Left cardiac atrium (tissue), 4 donors: ENCODE measurements at regions not wholly inside any gene's neighbourhood (a gene's known extent, or its start where the extent isn't known, plus 50 kb on each side); places are given as distances from the start of the nearest gene placed in this dataset.

Experiments
- ATAC-seq, 2 donors: fragments of 200-7000 bp; cut with Tn5 transposase; one replicate each; pipeline ENCODE4 v1.9.1; 2020; ENCODE audit warnings: mild to moderate bottlenecking in 2 of 2, moderate library complexity in 2 of 2
- DNase-seq: peaks from one replicate; pipeline ENCODE4 v3.0.0-alpha.2; 2020
- intact Hi-C, 2 donors: fragments of 100-400 bp; cut with DNase I; formaldehyde crosslinking; loops; one replicate each; pipeline versions ENCODE4 v1.14.1 to v1.15.1; 2022 to 2023
- donor health status: DM: no; HTN: yes; CAD: no.
- donor health status: DM: no; HTN: yes; CAD: no; lungs with severe emphysema.
- donor health status: DM: yes; HTN: yes; CAD: no.
- donor health status: Dilated cardiomyopathy.

- peak in 1 of 2 donors; percentile 42 for ATAC-seq
- no peak for DNase-seq
- intact Hi-C loops = no loop called here
Observed at GRCh38 chr3:150308481-150309256, 99.4 kb upstream of the TSC22D2 start.

GRCh38 chr3:150308037-150308319, 100.1 kb upstream of the TSC22D2 start:
- ATAC-seq (no peak), DNase-seq (no peak)
- intact Hi-C loops = no loop called here

GRCh38 chr3:150307311-150308036, 100.6 kb upstream of the TSC22D2 start:
- DNase-seq (no peak), ATAC-seq (no peak)
- intact Hi-C loops = no loop called here

GRCh38 chr3:150306906-150307305, 101.2 kb upstream of the TSC22D2 start:
- ATAC-seq = no peak
- intact Hi-C loops = no loop called here
- no peak for DNase-seq

GRCh38 chr3:150306083-150306482, 102.0 kb upstream of the TSC22D2 start:
- intact Hi-C loops = no loop called here
- no peak for DNase-seq
- ATAC-seq = no peak

GRCh38 chr3:150303768-150304167, 104.3 kb upstream of the TSC22D2 start:
- DNase-seq (no peak), ATAC-seq (no peak)
- intact Hi-C loops = no loop called here

GRCh38 chr3:150302246-150302645, 105.9 kb upstream of the TSC22D2 start:
- intact Hi-C loops = no loop called here
- ATAC-seq (no peak), DNase-seq (no peak)

- no peak for ATAC-seq
- intact Hi-C loops = no loop called here
Observed at GRCh38 chr3:150300852-150301517, 107.1 kb upstream of the TSC22D2 start.

GRCh38 chr3:150300388-150300787, 107.7 kb upstream of the TSC22D2 start:
- DNase-seq = no peak
- intact Hi-C loops = no loop called here

More at GRCh38 chr3:150300852-150301517, 107.1 kb upstream of the TSC22D2 start:
- no peak for DNase-seq

GRCh38 chr3:150299201-150299600, 108.9 kb upstream of the TSC22D2 start:
- no peak for DNase-seq
- no peak for ATAC-seq
- intact Hi-C loops = no loop called here

More at GRCh38 chr3:150300388-150300787, 107.7 kb upstream of the TSC22D2 start:
- ATAC-seq = no peak

- DNase-seq = no peak
- intact Hi-C loops = no loop called here
- ATAC-seq = no peak
Observed at GRCh38 chr3:150296966-150297365, 111.1 kb upstream of the TSC22D2 start.

- ATAC-seq = no peak
- DNase-seq = no peak
- intact Hi-C loops = no loop called here
Observed at GRCh38 chr3:150296123-150296735, 111.9 kb upstream of the TSC22D2 start.

- DNase-seq = no peak
- no peak for ATAC-seq
- intact Hi-C loops = no loop called here
Observed at GRCh38 chr3:150293401-150294001, 114.6 kb upstream of the TSC22D2 start.

- ATAC-seq = no peak
- intact Hi-C loops = no loop called here
- no peak for DNase-seq
Observed at GRCh38 chr3:150292891-150293290, 115.2 kb upstream of the TSC22D2 start.

GRCh38 chr3:150291515-150291914, 116.6 kb upstream of the TSC22D2 start:
- ATAC-seq = no peak
- intact Hi-C loops = no loop called here
- no peak for DNase-seq

- no peak for DNase-seq
- ATAC-seq = peak in 1 of 2 donors; percentile 77
- intact Hi-C loops = loop anchor here (2.0 to 5.0 kb wide), 3 partner anchors 121 to 211 kb away; partner anchors contain the start of gene TSC22D2 (in 1 of the 2)
Observed at GRCh38 chr3:150286390-150287147, 121.5 kb upstream of the TSC22D2 start.

GRCh38 chr3:150285601-150286000, 122.5 kb upstream of the TSC22D2 start:
- no peak for ATAC-seq
- intact Hi-C loops = loop anchor here (5.0 kb wide), 2 partner anchors 122 to 212 kb away; partner anchors contain the start of gene TSC22D2 (in 1 of the 2)
- DNase-seq = no peak

GRCh38 chr3:150278843-150279381, 129.2 kb upstream of the TSC22D2 start:
- ATAC-seq (no peak), DNase-seq (no peak)
- intact Hi-C loops = no loop called here
